ENCODE measurements at regions not wholly inside any gene's neighbourhood (a gene's known extent, or its start where the extent isn't known, plus 50 kb on each side); places are given as distances from the start of the nearest gene placed in this dataset.

GRCh38 chr4:106579236-106579635 lies 210.7 kb upstream of the GIMD1 start:
- no peaks in the 10 kb centered on the region for H3K9me3 ChIP-seq (replicated peaks; ENCODE audit: control insufficient read depth, insufficient read depth, low read length)
- CTCF ChIA-PET = no interaction called here
- H3K36me3 ChIP-seq (ENCODE audit: control insufficient read depth in 2 of 2, extremely low read depth in 1 of 2, insufficient read depth in 2 of 2, low read length in 2 of 2) = no peaks in the 10 kb centered on the region
- DNase-seq (ENCODE audit: low read depth, low spot score) (no peak), FAIRE-seq (no peak)
- H4K20me1 ChIP-seq (replicated peaks; ENCODE audit: control insufficient read depth, extremely low read depth, insufficient read depth, low read length) = no peaks in the 10 kb centered on the region
- H3K79me2 ChIP-seq (ENCODE audit: control insufficient read depth, insufficient read depth, low read length) = no peaks in the 10 kb centered on the region
- BruUV-seq (replicated peaks) = no TSS peak
- intact Hi-C loops (cut with micrococcal nuclease) = no loop called here
- H3K4me2 ChIP-seq (ENCODE audit: insufficient read depth, low read length) = no peak overlapping the region
- no peak overlapping the region for H3K4me3 ChIP-seq (replicated peaks in 1 of 3; ENCODE audit: insufficient read depth in 1 of 3, low read depth in 1 of 3, low read length in 3 of 3)
- no peak overlapping the region for H3K27ac ChIP-seq (ENCODE audit: insufficient read depth, low read depth, low read length)
- H3K4me1 ChIP-seq (ENCODE audit: control insufficient read depth, extremely low read depth, insufficient read depth, low read length) = peaks cover 16% of the 10 kb centered on the region
- POLR2A ChIA-PET = no interaction called here
- no peak overlapping the region for H2AFZ ChIP-seq (ENCODE audit: low read depth, low read length)
- no peaks in the 10 kb centered on the region for H3K27me3 ChIP-seq (ENCODE audit: control insufficient read depth in 2 of 2, insufficient read depth in 2 of 2, low read length in 2 of 2)
- dilution Hi-C loops (cut with MboI; ENCODE audit: extremely low pct_ligation_motif_present, low sequenced_read_pairs) = no loop called here
- H3K9ac ChIP-seq (replicated peaks; ENCODE audit: extremely low read depth, insufficient read depth, low read length) = no peak overlapping the region
- TF ChIP-seq MAX (IDR thresholded peaks at IDR 0.05; ENCODE audit: insufficient read depth, insufficient read length) (no peak), GATA2 (IDR thresholded peaks at IDR 0.05; ENCODE audit: insufficient read depth, insufficient read length, low read depth, low read length) (no peak), MYC (IDR thresholded peaks at IDR 0.05; ENCODE audit: low read depth, low read length) (no peak), CTCF (IDR thresholded peaks at IDR 0.05; ENCODE audit: extremely low read depth in 1 of 2, insufficient read depth in 1 of 2, low read depth in 1 of 2, low read length in 2 of 2) (no peak), FOS (IDR thresholded peaks at IDR 0.05; ENCODE audit: borderline replicate concordance, insufficient read depth, low read length) (no peak), EZH2 (IDR thresholded peaks at IDR 0.05; ENCODE audit: borderline replicate concordance, low read depth, low read length, severe bottlenecking) (no peak), POLR2A (IDR thresholded peaks at IDR 0.05; ENCODE audit: low read depth, low read length) (no peak), POLR2AphosphoS5 (IDR thresholded peaks at IDR 0.05; ENCODE audit: insufficient read depth, low read depth, low read length) (no peak), JUN (IDR thresholded peaks at IDR 0.05; ENCODE audit: borderline replicate concordance, insufficient read depth, insufficient read length, low read depth) (no peak)
- H3K9me1 ChIP-seq (replicated peaks; ENCODE audit: control insufficient read depth, extremely low read depth, insufficient read depth, low read length) = no peaks in the 10 kb centered on the region

Data from endothelial cell of umbilical vein (primary cell).